ENCODE measurements at regions not wholly inside any gene's neighbourhood (a gene's known extent, or its start where the extent isn't known, plus 50 kb on each side); places are given as distances from the start of the nearest gene placed in this dataset.

- TF ChIP-seq CTCF (IDR thresholded peaks at IDR 0.05; ENCODE audit: low read depth, low read length, poor library complexity, severe bottlenecking) (no peak), EZH2phosphoT487 (IDR thresholded peaks at IDR 0.05; ENCODE audit: borderline replicate concordance, low read length) (no peak)
Measured at GRCh38 chr6:101230866-101231265, 162.6 kb upstream of the GRIK2 start.
